H1 (cell line): ENCODE measurements at regions not wholly inside any gene's neighbourhood (a gene's known extent, or its start where the extent isn't known, plus 50 kb on each side); places are given as distances from the start of the nearest gene placed in this dataset.

ENCODE experiments used
- CTCF ChIA-PET: fragments of 300-600 bp; sonication (Branson Sonifier 250); formaldehyde crosslinking; loops from one replicate; lab custom pipeline; 2021; ENCODE audit not compliant: partially characterized antibody; lab: Charles Lee
- POLR2A ChIA-PET: fragments of 300-600 bp; sonication (Branson Sonifier 250); formaldehyde crosslinking; loops from one replicate; lab custom pipeline; 2021; ENCODE audit warnings: inconsistent platforms; ENCODE audit not compliant: partially characterized antibody; lab: Charles Lee
- DNase-seq, 2 experiments: peaks; one replicate each; pipeline versions ENCODE4 v3.0.0 to v3.0.0-alpha.2; 2010 to 2022; ENCODE audit warnings: low spot score in 2 of 2, low read depth in 1 of 2, mixed read lengths in 1 of 2
- FAIRE-seq: peaks from 2 replicates; lab custom pipeline; 2011; peaks lifted over from hg19 to GRCh38; lab: Jason Lieb, UNC
- H2AFZ ChIP-seq: 2 replicates; pipeline ENCODE4 v1.8.1; 2012; ENCODE audit warnings: low read length, inconsistent platforms
- H2AK5ac ChIP-seq: 2 replicates; pipeline ENCODE4 v1.6.1; 2013; ENCODE audit warnings: low read depth, low read length
- H2BK120ac ChIP-seq: replicated peaks from 2 replicates; pipeline ENCODE3; 2013; ENCODE audit warnings: low read depth, low read length, inconsistent platforms
- H2BK12ac ChIP-seq: 2 replicates; pipeline ENCODE4 v1.6.1; 2013; ENCODE audit warnings: low read depth, low read length
- H2BK15ac ChIP-seq: 2 replicates; pipeline ENCODE4 v1.6.1; 2013; ENCODE audit warnings: low read length
- H2BK20ac ChIP-seq: 2 replicates; pipeline ENCODE4 v1.6.1; 2013; ENCODE audit warnings: low read length
- H2BK5ac ChIP-seq: 2 replicates; pipeline ENCODE4 v1.6.1; 2013; ENCODE audit warnings: low read depth, low read length
- H3K14ac ChIP-seq: 2 replicates; pipeline ENCODE4 v1.6.1; 2013; ENCODE audit warnings: inconsistent platforms; ENCODE audit not compliant: insufficient read length
- H3K18ac ChIP-seq: 2 replicates; pipeline ENCODE4 v1.6.1; 2013; ENCODE audit warnings: low read length; ENCODE audit errors: extremely low read depth
- H3K23ac ChIP-seq: 2 replicates; pipeline ENCODE4 v1.6.1; 2013; ENCODE audit warnings: inconsistent platforms; ENCODE audit not compliant: insufficient read length
- H3K23me2 ChIP-seq: 2 replicates; pipeline ENCODE4 v1.6.1; 2013; ENCODE audit warnings: low read depth, low read length
- H3K27ac ChIP-seq: 2 replicates; pipeline ENCODE4 v1.6.1; 2011; ENCODE audit warnings: low read depth, low read length, inconsistent platforms
- H3K27me3 ChIP-seq, 4 experiments: replicated peaks in 1 of 4; 1 replicate in 1 of 4; 2 replicates in 3 of 4; pipeline versions ENCODE4 v1.6.1 to v1.8.1; 2011 to 2013; ENCODE audit warnings: low read length in 3 of 4, mild to moderate bottlenecking in 3 of 4, inconsistent platforms in 2 of 4, mixed read lengths in 2 of 4, moderate library complexity in 1 of 4; ENCODE audit not compliant: control insufficient read depth in 3 of 4, insufficient read depth in 3 of 4; ENCODE audit errors: extremely low read depth in 1 of 4
- H3K36me3 ChIP-seq, 4 experiments: 2 replicates each; pipeline versions ENCODE4 v1.6.1 to v1.8.1; 2011 to 2013; ENCODE audit warnings: mild to moderate bottlenecking in 4 of 4, low read length in 3 of 4, moderate library complexity in 2 of 4, control low read depth in 1 of 4, inconsistent platforms in 1 of 4; ENCODE audit not compliant: insufficient read depth in 4 of 4, control insufficient read depth in 2 of 4
- H3K4ac ChIP-seq: replicated peaks from 2 replicates; pipeline ENCODE3; 2013; ENCODE audit warnings: low read length, low read depth, mixed read lengths, inconsistent platforms; ENCODE audit not compliant: insufficient read length
- H3K4me1 ChIP-seq, 4 experiments: replicated peaks in 1 of 4; 1 replicate in 1 of 4; 2 replicates in 3 of 4; pipeline versions ENCODE4 v1.6.1 to v1.8.1; 2011 to 2013; ENCODE audit warnings: low read length in 3 of 4, inconsistent platforms in 2 of 4, mixed read lengths in 1 of 4; ENCODE audit not compliant: insufficient read depth in 4 of 4, control insufficient read depth in 3 of 4
- H3K4me2 ChIP-seq, 2 experiments: 2 replicates each; pipeline versions ENCODE4 v1.6.1 to v1.8.1; 2011 to 2013; ENCODE audit warnings: low read depth in 2 of 2, low read length in 2 of 2, control low read depth in 1 of 2, inconsistent platforms in 1 of 2, mild to moderate bottlenecking in 1 of 2; ENCODE audit not compliant: insufficient read depth in 1 of 2
- H3K4me3 ChIP-seq, 4 experiments: fragments of 200-600, 300-600 bp in 1 of 4; sonication (generic), shearing (Covaris generic), sonication (Bioruptor Twin) in 1 of 4; 2 replicates each; pipeline versions ENCODE4 v1.5.1 to v1.8.1; 2011 to 2016; ENCODE audit warnings: low read length in 4 of 4, low read depth in 3 of 4, control low read depth in 2 of 4, inconsistent platforms in 2 of 4, mild to moderate bottlenecking in 2 of 4, mixed read lengths in 1 of 4, moderate library complexity in 1 of 4; ENCODE audit not compliant: insufficient read depth in 2 of 4; ENCODE audit errors: extremely low read depth in 1 of 4
- H3K56ac ChIP-seq: replicated peaks from 2 replicates; pipeline ENCODE3; 2013; ENCODE audit warnings: low read depth, mild to moderate bottlenecking, mixed read lengths, low read length, inconsistent platforms; ENCODE audit not compliant: insufficient read length
- H3K79me1 ChIP-seq: 2 replicates; pipeline ENCODE4 v1.6.1; 2013; ENCODE audit warnings: low read depth, low read length, control low read depth
- H3K79me2 ChIP-seq, 2 experiments: 2 replicates each; pipeline versions ENCODE4 v1.6.1 to v1.8.1; 2012 to 2013; ENCODE audit warnings: low read length in 2 of 2, mild to moderate bottlenecking in 2 of 2, inconsistent platforms in 1 of 2; ENCODE audit not compliant: insufficient read depth in 2 of 2, control insufficient read depth in 1 of 2
- H3K9ac ChIP-seq, 4 experiments: replicated peaks in 1 of 4; 1 replicate in 1 of 4; 2 replicates in 3 of 4; pipeline versions ENCODE4 v1.6.1 to v1.8.1; 2011 to 2013; ENCODE audit warnings: low read depth in 3 of 4, low read length in 3 of 4, control low read depth in 2 of 4, mild to moderate bottlenecking in 2 of 4, moderate library complexity in 2 of 4, inconsistent platforms in 1 of 4; ENCODE audit errors: extremely low read depth in 1 of 4
- H3K9me3 ChIP-seq, 2 experiments: 2 replicates each; pipeline versions ENCODE4 v1.6.1 to v1.8.1; 2012 to 2013; ENCODE audit warnings: mild to moderate bottlenecking in 2 of 2, moderate library complexity in 2 of 2, control low read depth in 1 of 2, inconsistent platforms in 1 of 2, low read depth in 1 of 2, low read length in 1 of 2, mixed read lengths in 1 of 2; ENCODE audit not compliant: insufficient read depth in 2 of 2
- H4K20me1 ChIP-seq, 2 experiments: replicated peaks in 1 of 2; 2 replicates each; pipeline versions ENCODE3 to v1.8.1; 2011 to 2013; ENCODE audit warnings: inconsistent platforms in 2 of 2, low read length in 2 of 2, mild to moderate bottlenecking in 1 of 2; ENCODE audit not compliant: insufficient read depth in 2 of 2, control insufficient read depth in 1 of 2
- H4K5ac ChIP-seq: 2 replicates; pipeline ENCODE4 v1.6.1; 2013; ENCODE audit warnings: low read length, low read depth, mixed read lengths, inconsistent platforms; ENCODE audit not compliant: insufficient read length
- H4K8ac ChIP-seq: 2 replicates; pipeline ENCODE4 v1.8.0; 2013; ENCODE audit warnings: mild to moderate bottlenecking, moderate library complexity, low read length, inconsistent platforms; ENCODE audit not compliant: insufficient read depth; ENCODE audit errors: extremely low read depth
- H4K91ac ChIP-seq: replicated peaks from 2 replicates; pipeline ENCODE3; 2013; ENCODE audit warnings: low read length, mixed read lengths, inconsistent platforms; ENCODE audit not compliant: insufficient read length
- CEBPB ChIP-seq: IDR thresholded peaks from 2 replicates; pipeline ENCODE4 v1.6.1; 2012; ENCODE audit warnings: low read depth, low read length
- CREB1 ChIP-seq: IDR thresholded peaks from 2 replicates; pipeline ENCODE4 v1.6.1; 2012; ENCODE audit warnings: inconsistent platforms
- EGR1 ChIP-seq: IDR thresholded peaks from 2 replicates; pipeline ENCODE4 v1.6.1; 2011; ENCODE audit warnings: low read depth, low read length, borderline replicate concordance
- HDAC6 ChIP-seq: IDR thresholded peaks from one replicate; pipeline ENCODE4 v1.7.1; 2012; ENCODE audit warnings: low read depth, mild to moderate bottlenecking, inconsistent platforms, low read length, moderate library complexity
- JUN ChIP-seq: IDR thresholded peaks from 2 replicates; pipeline ENCODE4 v1.6.1; 2011; ENCODE audit warnings: low read depth, mild to moderate bottlenecking, improper control_type of control experiment, low read length
- JUND ChIP-seq: IDR thresholded peaks from 2 replicates; pipeline ENCODE4 v1.6.1; 2011; ENCODE audit warnings: mild to moderate bottlenecking, improper control_type of control experiment, low read length
- MAX ChIP-seq: IDR thresholded peaks from 2 replicates; pipeline ENCODE4 v1.6.1; 2012; ENCODE audit warnings: inconsistent platforms
- POLR2AphosphoS5 ChIP-seq: IDR thresholded peaks from 2 replicates; pipeline ENCODE4 v1.6.1; 2011; ENCODE audit warnings: low read depth, low read length
- SIRT6 ChIP-seq: IDR thresholded peaks from one replicate; pipeline ENCODE4 v1.7.1; 2012; ENCODE audit warnings: low read length, inconsistent platforms
- TAF1 ChIP-seq: IDR thresholded peaks from 2 replicates; pipeline ENCODE4 v1.6.1; 2011; ENCODE audit warnings: mild to moderate bottlenecking, low read depth, low read length
- USF2 ChIP-seq: IDR thresholded peaks from 2 replicates; pipeline ENCODE4 v1.6.1; 2011; ENCODE audit warnings: low read length, improper control_type of control experiment
- YY1 ChIP-seq: IDR thresholded peaks from 2 replicates; pipeline ENCODE4 v1.6.1; 2011; ENCODE audit warnings: low read depth, mild to moderate bottlenecking, low read length
- ZNF274 ChIP-seq: IDR thresholded peaks from 2 replicates; pipeline ENCODE4 v1.7.0; 2012; ENCODE audit warnings: low read length, borderline replicate concordance; ENCODE audit errors: extremely low read depth
- WGBS, 2 experiments: shearing (Covaris generic) in 1 of 2; methylation state at CpG; one replicate each; pipeline versions ENCODE4 v1.1.6 to v1.1.7; 2013 to 2015; ENCODE audit warnings: low lambda C conversion rate in 2 of 2, mixed read lengths in 2 of 2, inconsistent platforms in 1 of 2, low coverage in 1 of 2, missing lambda C conversion rate in 1 of 2; ENCODE audit not compliant: insufficient replicate concordance in 2 of 2, insufficient coverage in 1 of 2, insufficient read length in 1 of 2; ENCODE audit errors: extremely low coverage in 1 of 2, missing lambda C conversion rate in 1 of 2; 5-methylcytosine and 5-hydroxymethylcytosine counted together
- TF ChIP-seq, protein P1 (sequence below): IDR thresholded peaks from 2 replicates; pipeline ENCODE4 v1.6.1; 2012; ENCODE audit warnings: low read length, inconsistent platforms

DNA sequence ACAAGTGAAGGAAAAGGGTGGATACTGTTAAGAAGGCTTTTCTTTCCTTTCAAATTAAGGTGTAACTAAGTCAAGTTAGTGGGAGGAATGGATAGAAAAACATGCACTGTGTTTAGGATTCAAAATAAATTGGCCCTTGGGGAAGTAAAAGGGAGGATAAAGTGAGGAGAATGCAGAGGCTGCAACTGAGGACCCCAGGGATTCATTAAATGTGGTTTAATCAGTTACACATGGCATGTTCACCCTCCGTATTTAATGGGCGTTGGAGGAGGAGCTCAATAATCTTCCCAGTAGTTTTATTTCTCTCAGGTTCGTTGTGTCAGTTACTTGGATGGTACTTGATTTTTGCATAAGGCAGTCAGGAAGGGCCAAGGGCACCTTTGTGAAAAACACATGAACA, 966.3 kb downstream of the JRKL start:
- no peak overlapping the region for H2AK5ac ChIP-seq
- TF ChIP-seq HDAC6 (no peak), POLR2AphosphoS5 (no peak), JUND (no peak), YY1 (no peak), EGR1 (no peak), TAF1 (no peak), USF2 (no peak), ZNF274 (no peak), MAX (no peak), JUN (no peak), CEBPB (no peak), SIRT6 (no peak), CREB1 (no peak)
- TF ChIP-seq, protein P1, sequence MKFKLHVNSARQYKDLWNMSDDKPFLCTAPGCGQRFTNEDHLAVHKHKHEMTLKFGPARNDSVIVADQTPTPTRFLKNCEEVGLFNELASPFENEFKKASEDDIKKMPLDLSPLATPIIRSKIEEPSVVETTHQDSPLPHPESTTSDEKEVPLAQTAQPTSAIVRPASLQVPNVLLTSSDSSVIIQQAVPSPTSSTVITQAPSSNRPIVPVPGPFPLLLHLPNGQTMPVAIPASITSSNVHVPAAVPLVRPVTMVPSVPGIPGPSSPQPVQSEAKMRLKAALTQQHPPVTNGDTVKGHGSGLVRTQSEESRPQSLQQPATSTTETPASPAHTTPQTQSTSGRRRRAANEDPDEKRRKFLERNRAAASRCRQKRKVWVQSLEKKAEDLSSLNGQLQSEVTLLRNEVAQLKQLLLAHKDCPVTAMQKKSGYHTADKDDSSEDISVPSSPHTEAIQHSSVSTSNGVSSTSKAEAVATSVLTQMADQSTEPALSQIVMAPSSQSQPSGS: no peak

More for the DNA sequence above, 966.3 kb downstream of the JRKL start:
- H3K79me1 ChIP-seq: no peaks in the 10 kb centered on the region
- H4K91ac ChIP-seq: no peak overlapping the region
- FAIRE-seq (no peak), DNase-seq (no peak)
- no peak overlapping the region for H4K8ac ChIP-seq
- peaks cover 0 to 1% (median 0%) of the 10 kb centered on the region in 4 experiments; a peak in 1 of 7 replicates for H3K27me3 ChIP-seq
- H4K5ac ChIP-seq: no peak overlapping the region
- no peaks in the 10 kb centered on the region for H4K20me1 ChIP-seq
- no peak overlapping the region for H2BK15ac ChIP-seq
- H3K9me3 ChIP-seq: no peaks in the 10 kb centered on the region
- H2BK20ac ChIP-seq: no peak overlapping the region
- H2AFZ ChIP-seq: 0 out of 2 replicates have a peak overlapping the region, but pooled peaks have one; percentile 19
- H3K27ac ChIP-seq: no peak overlapping the region
- H3K36me3 ChIP-seq: no peaks in the 10 kb centered on the region
- H3K4me3 ChIP-seq: no peak overlapping the region
- ChIA-PET POLR2A (no interaction called here), CTCF (no interaction called here)
- no peak overlapping the region for H3K9ac ChIP-seq
- no peaks in the 10 kb centered on the region for H3K23me2 ChIP-seq
- H2BK5ac ChIP-seq: no peak overlapping the region
- 96% methylated on average over 3 of the region's 3 CpGs; no CpG with 5 or more reads in 1 of the 2 experiments for WGBS, 2 experiments
- H3K18ac ChIP-seq: no peak overlapping the region
- no peak overlapping the region for H3K14ac ChIP-seq
- no peak overlapping the region for H3K23ac ChIP-seq
- no peak overlapping the region for H2BK120ac ChIP-seq
- no peaks in the 10 kb centered on the region; a peak in 2 of 7 replicates for H3K4me1 ChIP-seq
- no peak overlapping the region for H3K56ac ChIP-seq
- H3K4me2 ChIP-seq: no peak overlapping the region
- no peak overlapping the region for H2BK12ac ChIP-seq
- no peak overlapping the region for H3K4ac ChIP-seq
- H3K79me2 ChIP-seq: no peaks in the 10 kb centered on the region
